HG02840 (cell line): ENCODE measurements at regions not wholly inside any gene's neighbourhood (a gene's known extent, or its start where the extent isn't known, plus 50 kb on each side); places are given as distances from the start of the nearest gene placed in this dataset.
"Not testable (repeated sequence)": the region's sequence is repeated elsewhere in the genome, so short reads cannot be mapped to it uniquely, and the experiment has no call there.

ENCODE experiments used
- ATAC-seq: cut with Tn5 transposase; IDR thresholded peaks from one replicate; pipeline ENCODE4 v1.9.1; 2021; ENCODE audit warnings: mild to moderate bottlenecking, moderate library complexity, moderate number of reproducible peaks; ENCODE audit not compliant: unreplicated experiment, low FRiP score

DNA sequence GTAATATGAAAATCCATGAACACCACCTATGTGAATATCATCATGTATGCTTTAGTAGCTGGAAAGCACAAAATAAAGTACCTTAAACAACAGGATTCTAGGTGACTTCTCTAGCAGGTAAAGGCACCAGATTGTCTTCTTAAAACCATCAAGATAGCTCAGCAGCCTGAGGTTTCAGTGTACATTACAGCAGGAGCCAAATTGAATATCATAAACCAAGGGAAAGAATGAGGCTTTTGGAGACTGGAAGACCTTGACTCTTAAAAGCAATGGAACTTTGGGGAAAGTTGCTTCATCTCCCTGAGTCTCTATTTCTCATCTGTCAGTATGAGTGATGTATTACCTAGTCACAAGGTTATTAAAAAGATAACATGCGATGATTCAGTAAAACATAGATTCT is 429.7 kb upstream of the SPHKAP start:
- ATAC-seq = no peak

- ATAC-seq = no peak
These were observed 420.8 kb upstream of the SPHKAP start for GRCh38 chr2:228602288-228602687.

- no peak for ATAC-seq
These were observed 418.8 kb upstream of the SPHKAP start for GRCh38 chr2:228600265-228600664.

DNA sequence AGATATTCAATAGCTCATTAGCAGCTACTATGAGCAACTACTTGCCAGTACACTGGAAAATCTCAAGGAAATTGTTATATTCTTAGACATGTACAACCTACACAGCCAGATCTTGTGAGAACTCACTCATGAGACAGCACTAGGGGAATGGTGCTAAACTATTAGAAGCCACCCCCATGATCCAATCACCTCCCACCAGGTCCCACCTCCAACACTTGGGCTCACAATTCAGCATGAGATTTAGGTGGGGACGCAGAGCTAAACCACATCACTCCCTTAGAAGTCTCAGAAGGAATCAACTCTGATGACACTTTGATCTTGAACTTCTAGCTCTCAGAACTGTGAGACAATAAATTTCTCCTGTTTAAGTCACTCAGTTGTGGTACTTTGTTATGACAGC is 418.3 kb upstream of the SPHKAP start:
- ATAC-seq = no peak

DNA sequence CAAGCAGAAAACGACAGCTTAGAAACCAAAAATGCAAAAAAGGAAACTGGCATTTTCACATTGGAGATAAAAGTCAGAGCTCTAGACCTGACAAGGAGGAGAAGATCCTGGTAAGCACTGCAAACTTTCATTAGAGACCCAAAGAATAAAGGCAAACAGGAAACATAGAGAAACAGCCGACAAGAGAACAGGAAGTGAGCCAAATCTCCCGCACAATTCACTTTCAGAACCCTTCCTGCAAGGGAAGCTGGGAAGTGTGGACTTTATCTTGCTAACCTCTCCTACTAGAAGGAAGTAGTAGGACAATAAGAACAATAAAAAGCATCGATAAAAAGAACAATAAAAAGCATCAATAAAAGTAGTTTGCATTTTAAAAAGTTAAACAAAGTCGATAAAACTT is 417.8 kb upstream of the SPHKAP start:
- ATAC-seq = no peak

DNA sequence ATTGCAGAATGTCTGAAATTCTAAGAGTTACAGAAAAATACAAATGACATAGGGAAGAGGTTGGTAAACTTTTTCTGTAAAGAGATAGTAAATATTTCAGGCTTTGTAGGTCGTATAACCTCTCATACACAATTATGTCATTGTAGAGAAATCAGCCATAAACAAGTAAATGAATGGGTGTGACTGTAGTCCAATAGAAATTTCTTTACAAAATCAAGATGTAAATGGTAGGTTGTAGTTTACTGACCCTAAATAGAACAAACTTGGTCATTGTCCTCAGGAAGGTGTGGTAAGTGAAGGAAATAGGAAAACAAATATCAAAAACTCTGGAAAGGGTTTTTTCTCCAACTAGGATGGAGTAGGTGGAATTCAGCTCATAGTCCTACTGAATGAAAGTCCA is 415.5 kb upstream of the SPHKAP start:
- ATAC-seq = no peak

DNA sequence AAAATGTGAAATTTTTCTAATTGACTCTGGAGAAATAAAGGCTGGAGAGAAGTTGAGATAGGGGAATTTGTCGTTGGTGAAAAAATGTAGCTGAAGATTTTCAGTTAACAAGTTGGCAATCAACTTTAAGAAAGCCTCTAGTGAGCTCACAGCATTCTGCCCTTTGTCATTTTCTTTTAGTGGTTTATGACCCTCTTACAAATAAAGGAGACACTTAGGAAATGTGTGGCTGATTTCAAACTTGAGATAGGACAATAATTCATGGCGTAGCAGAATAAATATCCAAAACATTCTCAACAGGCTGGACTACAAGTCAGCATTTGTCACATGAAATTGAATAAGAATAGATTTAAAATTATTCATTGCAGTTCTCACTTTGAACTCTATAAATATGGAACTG is 412.5 kb upstream of the SPHKAP start:
- ATAC-seq = no peak

- ATAC-seq = no peak
These were observed 411.4 kb upstream of the SPHKAP start for GRCh38 chr2:228592925-228593324.

DNA sequence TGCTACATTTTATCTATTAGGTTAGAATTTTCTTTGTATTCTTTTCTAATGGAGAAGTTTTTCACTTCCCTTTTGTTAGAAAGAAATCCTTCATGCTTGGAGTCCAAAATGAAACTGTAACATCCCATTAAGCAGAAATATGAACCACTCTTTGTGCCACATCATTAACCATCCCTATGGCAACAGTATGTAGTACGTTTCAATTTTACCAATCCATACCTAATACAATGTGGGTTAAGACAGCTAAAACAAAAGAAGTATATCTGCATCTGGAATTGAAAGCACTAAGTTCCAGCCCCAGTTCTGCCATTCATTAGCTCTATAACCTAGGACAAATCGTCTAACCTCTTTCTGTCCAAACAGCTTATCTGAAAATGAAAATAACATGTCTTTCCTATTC is 409.2 kb upstream of the SPHKAP start:
- ATAC-seq = peak; percentile 91

DNA sequence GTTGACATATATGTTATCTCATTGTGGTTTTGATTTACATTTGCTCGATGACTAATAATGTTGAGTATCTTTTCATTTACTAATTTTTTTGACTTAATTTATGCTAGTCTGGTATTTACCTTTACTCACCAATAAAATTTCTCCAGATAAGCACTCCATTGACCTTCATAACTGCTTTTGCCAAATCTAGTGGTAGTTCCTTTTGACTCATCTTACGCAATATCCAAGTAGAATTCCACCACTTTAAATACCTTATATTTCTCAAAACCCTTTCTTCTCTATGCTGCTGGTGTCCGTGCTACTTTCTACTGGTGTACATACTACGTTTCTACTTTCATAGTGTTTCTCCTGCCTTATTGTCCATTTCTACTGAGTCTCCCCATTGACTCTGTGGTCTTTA is 407.6 kb upstream of the SPHKAP start:
- no peak for ATAC-seq

DNA sequence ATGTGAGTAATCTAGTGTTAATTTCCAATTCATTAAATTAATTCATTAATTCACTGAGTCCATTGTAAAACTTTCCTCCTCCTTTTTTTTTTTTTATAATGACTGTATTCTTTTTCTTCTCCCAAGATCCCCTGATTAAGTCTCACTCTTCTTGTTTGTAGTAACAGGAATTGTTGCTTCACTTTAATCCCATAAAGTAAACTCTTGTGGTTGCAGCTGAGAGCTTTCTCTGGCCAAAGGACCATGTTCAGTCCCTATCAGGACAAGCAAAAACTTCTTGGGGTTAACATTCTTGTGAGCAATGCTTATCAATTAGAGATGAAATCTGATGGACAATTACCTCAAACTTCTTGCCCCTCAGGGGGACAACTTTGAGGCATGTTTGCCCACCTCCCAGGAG is 400.2 kb upstream of the SPHKAP start:
- ATAC-seq = no peak

DNA sequence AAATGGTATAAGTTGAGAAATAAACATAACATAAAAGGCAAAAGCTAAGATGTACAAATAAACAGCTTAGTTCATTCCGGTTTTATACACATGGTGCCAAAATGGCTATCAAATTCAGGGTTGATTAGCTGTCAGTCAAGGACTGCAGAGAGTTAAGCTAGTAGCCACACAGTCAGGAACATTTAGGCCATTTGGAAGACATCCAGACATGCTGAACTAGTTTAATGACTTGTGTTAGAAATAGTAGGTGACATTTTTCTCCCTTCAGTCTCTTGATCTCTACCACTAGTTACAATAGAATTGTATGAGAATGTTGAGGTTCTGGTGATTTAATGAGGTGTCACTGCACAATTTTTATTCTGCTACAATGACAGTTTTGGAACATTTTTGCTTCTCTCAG is 394.4 kb upstream of the SPHKAP start:
- no peak for ATAC-seq

GRCh38 chr2:228568275-228568674 is 386.8 kb upstream of the SPHKAP start:
- not testable (repeated sequence) for ATAC-seq

- ATAC-seq = no peak
These were observed 380.3 kb upstream of the SPHKAP start for GRCh38 chr2:228561816-228562215.

DNA sequence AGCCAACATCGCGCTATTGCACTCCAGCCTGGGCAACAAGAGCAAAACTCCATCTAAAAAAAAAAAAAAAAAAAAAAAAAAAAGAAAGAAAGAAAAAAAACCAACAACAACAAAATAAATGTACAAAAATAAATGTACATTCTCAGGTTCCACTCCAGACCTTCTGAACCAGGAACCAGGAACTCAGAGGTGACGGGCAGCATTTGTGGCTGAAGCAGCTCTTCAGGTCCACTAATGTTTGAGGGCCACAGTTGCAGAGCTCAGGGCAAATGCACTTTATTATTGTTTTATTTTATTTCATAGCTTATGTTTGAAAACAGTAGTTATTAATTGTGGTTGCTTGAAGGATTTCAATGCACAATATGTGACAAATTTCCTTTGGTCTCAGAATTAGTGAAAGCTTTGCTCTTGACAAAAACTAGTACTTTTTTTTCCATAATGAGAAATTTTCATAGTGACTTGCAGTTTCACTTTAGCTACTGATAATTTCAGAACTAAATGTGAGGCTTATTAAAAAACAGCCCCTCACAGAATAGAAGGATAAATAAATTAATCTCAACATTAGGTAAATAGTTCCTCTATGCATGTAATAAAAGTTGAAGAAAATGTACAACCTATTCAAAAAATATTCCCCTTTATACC is 378.4 kb upstream of the SPHKAP start:
- ATAC-seq = no peak

DNA sequence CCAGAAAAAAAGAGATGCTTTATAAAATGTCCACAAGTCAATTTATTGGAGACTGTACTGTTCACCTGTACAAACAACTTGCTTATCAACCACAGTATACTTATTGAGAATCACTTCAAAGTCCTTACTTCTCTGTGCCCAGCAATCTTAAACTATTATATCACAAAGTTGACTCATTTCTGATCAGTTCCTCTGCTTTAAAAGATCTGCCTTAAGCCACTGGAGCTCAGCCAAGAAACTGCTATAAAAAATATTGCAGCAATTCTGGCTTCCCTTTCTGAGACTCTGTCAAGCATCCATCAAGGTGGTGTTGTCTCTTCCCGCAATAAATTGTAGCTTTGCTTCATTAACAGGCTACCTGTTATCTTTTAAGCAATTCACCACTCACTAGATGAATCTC is 375.2 kb upstream of the SPHKAP start:
- ATAC-seq = no peak

GRCh38 chr2:228549441-228550007 is 368.0 kb upstream of the SPHKAP start:
- ATAC-seq = no peak

- no peak for ATAC-seq
These were observed 366.7 kb upstream of the SPHKAP start for GRCh38 chr2:228548230-228548629.

DNA sequence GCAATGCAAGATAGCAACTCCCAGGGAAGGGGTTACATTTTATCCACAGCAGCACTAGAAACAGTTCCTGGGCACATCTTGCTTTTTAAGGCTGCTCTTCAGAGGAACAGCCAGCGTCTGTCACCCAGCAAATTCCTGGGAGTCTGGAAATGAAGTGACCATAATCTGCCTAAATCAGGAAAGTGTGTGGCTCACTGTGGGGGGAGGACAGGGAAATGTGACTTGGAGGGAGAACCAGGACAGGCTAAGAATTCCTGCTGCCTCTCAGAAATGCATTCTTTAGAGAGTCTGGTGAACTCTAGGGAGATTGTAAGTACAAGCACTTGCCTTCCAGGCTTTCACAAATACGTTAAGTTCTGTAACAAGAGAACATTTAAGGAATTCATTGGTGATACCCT is 364.3 kb upstream of the SPHKAP start:
- no peak for ATAC-seq

DNA sequence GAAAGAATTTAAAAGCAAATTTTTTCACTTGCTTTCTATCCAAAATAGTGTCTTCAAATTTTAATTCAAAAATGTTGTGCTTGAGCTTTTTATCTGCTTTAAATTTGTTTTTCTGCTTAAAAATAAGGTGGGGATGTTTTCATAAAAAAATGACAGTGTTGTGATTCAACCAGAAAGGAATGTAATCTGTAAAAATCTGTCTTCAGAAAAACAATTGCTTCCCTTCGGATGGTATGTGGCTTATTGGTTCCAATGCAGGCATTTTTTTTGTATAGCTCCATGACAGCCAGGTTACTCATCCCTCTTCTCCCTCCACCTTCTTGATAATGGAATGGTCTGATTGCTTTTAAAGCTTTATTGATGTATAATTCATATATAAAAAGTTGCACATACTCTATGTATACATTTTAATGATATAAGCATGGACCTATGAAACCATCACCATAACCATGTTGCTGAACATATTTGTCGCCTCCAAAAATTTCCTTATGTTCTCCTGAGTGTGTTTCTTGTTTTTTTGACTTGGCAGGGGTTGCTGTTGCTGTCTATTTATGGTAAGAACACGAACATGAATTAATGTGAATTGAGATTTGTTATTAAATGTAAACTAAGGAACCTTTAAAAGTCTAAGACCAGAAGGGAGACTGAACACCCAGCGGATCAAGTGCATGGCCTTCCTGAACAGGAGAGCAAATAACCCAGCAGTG is 363.7 kb upstream of the SPHKAP start:
- no peak for ATAC-seq

DNA sequence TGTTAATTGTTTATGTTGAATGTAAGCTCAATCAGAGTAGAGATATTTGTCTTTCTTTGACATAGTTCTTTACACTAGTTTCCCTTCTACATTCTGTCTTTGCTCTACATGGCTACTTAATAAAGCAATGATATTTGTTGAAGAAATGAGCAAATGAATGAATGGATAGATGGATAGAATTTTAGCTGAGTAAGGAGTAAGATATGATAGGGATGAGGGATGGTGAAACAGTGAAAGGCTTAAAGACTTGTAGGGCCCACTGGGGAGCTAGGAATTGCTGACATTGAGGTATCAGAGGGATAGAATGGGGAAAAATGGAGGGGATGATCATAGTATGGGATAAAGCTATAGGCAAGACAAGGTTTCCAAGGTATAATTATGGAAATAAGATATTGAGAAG is 361.6 kb upstream of the SPHKAP start:
- no peak for ATAC-seq

DNA sequence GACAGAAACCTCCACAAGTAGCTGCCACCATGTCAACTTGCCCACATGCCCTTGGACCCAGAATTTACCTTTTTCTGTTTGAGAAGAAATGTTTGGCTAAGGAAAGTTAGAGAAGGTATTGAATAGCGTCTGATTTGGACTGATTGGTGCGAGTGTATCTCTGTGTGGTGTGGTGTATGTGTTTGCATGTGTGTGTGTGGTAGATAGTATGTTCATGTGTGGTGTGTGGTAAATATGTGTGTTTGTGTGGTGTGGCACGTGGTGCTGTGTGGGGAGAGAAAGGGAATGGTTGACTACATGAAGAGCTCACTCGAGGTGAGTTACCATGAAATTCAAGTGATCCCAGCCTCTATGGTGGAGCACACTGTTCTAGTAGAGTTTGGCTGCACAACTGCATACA is 360.8 kb upstream of the SPHKAP start:
- no peak for ATAC-seq
